Neural cell (in vitro differentiated cells): ENCODE measurements at regions not wholly inside any gene's neighbourhood (a gene's known extent, or its start where the extent isn't known, plus 50 kb on each side); places are given as distances from the start of the nearest gene placed in this dataset.
"Not testable (repeated sequence)": the region's sequence is repeated elsewhere in the genome, so short reads cannot be mapped to it uniquely, and the experiment has no call there.

Source experiments
- H2AFZ ChIP-seq: fragments of 200-600, 300-800 bp; sonication (generic), shearing (Covaris generic); 2 replicates; pipeline ENCODE4 v1.6.0; 2014; ENCODE audit warnings: low read depth, mild to moderate bottlenecking, antibody characterized with exemption, low read length, moderate library complexity
- H3F3A ChIP-seq: fragments of 200-600 bp; shearing (Covaris generic); 2 replicates; pipeline ENCODE4 v1.6.1; 2016; ENCODE audit warnings: mild to moderate bottlenecking, moderate library complexity, mixed read lengths, antibody characterized with exemption, low read length; ENCODE audit not compliant: insufficient read depth, poor library complexity, severe bottlenecking
- H3K27ac ChIP-seq: fragments of 200-600, 300-800 bp; sonication (generic), shearing (Covaris generic); 2 replicates; pipeline ENCODE4 v1.5.1; 2014; ENCODE audit warnings: mild to moderate bottlenecking, low read length, moderate library complexity
- H3K27me3 ChIP-seq: fragments of 300-800, 200-600 bp; sonication (generic), shearing (Covaris generic); 2 replicates; pipeline ENCODE4 v1.6.0; 2014; ENCODE audit warnings: mild to moderate bottlenecking, low read depth, low read length, moderate library complexity; ENCODE audit not compliant: insufficient read depth
- H3K36me3 ChIP-seq: fragments of 300-800, 200-600 bp; sonication (generic), shearing (Covaris generic); 2 replicates; pipeline ENCODE4 v1.5.1; 2014; ENCODE audit warnings: mild to moderate bottlenecking, antibody characterized with exemption, low read length, moderate library complexity; ENCODE audit not compliant: insufficient read depth
- H3K4me2 ChIP-seq: fragments of 300-800, 200-600 bp; sonication (generic), shearing (Covaris generic); 2 replicates; pipeline ENCODE4 v1.6.0; 2014; ENCODE audit warnings: mild to moderate bottlenecking, low read length
- H3K4me3 ChIP-seq: fragments of 300-800, 200-600 bp; sonication (generic), shearing (Covaris generic); 2 replicates; pipeline ENCODE4 v1.5.1; 2014; ENCODE audit warnings: mild to moderate bottlenecking, low read length, moderate library complexity
- H3K79me2 ChIP-seq: fragments of 200-600 bp; shearing (Covaris generic); replicated peaks from 2 replicates; pipeline ENCODE4 v1.6.0; 2014; ENCODE audit warnings: mild to moderate bottlenecking, low read length, moderate library complexity; ENCODE audit not compliant: insufficient read depth
- H3K9ac ChIP-seq: fragments of 300-800, 200-600 bp; sonication (generic), shearing (Covaris generic); 2 replicates; pipeline ENCODE4 v1.6.1; 2016; ENCODE audit warnings: mild to moderate bottlenecking, low read length, mixed read lengths
- H3K9me2 ChIP-seq: fragments of 200-600 bp; shearing (Covaris generic); 2 replicates; pipeline ENCODE4 v1.6.1; 2016; ENCODE audit warnings: mild to moderate bottlenecking, low read length, mixed read lengths; ENCODE audit not compliant: insufficient read depth
- H3K9me3 ChIP-seq: fragments of 200-600, 300-800 bp; sonication (generic), shearing (Covaris generic); 2 replicates; pipeline ENCODE4 v1.6.1; 2016; ENCODE audit warnings: mild to moderate bottlenecking, mixed run types, low read length, moderate library complexity, mixed read lengths
- H4K20me1 ChIP-seq: fragments of 200-600 bp; shearing (Covaris generic); 2 replicates; pipeline ENCODE4 v1.6.1; 2016; ENCODE audit warnings: mild to moderate bottlenecking, mixed run types; ENCODE audit not compliant: insufficient read depth
- EP300 ChIP-seq: fragments of 450-650 bp; conservative IDR thresholded peaks from 2 replicates; pipeline ENCODE4 v1.6.1; 2014; ENCODE audit warnings: antibody characterized with exemption, mild to moderate bottlenecking, moderate library complexity; ENCODE audit not compliant: poor library complexity, severe bottlenecking
- EZH2 ChIP-seq: fragments of 200-600, 300-800 bp; shearing (Covaris generic), sonication (generic); IDR thresholded peaks from 2 replicates; pipeline ENCODE4 v1.6.1; 2014; ENCODE audit warnings: antibody characterized with exemption, low read length, borderline replicate concordance, mild to moderate bottlenecking; ENCODE audit not compliant: insufficient read depth, poor library complexity, severe bottlenecking
- MXI1 ChIP-seq: fragments of 450-650 bp; conservative IDR thresholded peaks from 2 replicates; pipeline ENCODE4 v1.6.1; 2014; ENCODE audit warnings: antibody characterized with exemption, mild to moderate bottlenecking; ENCODE audit not compliant: poor library complexity, severe bottlenecking
- POLR2AphosphoS5 ChIP-seq: IDR thresholded peaks from 2 replicates; pipeline ENCODE4 v1.6.1; 2012
- RAD21 ChIP-seq: fragments of 450-650 bp; conservative IDR thresholded peaks from 2 replicates; pipeline ENCODE4 v1.6.1; 2014; ENCODE audit warnings: antibody characterized with exemption, mild to moderate bottlenecking, moderate library complexity
- SMC3 ChIP-seq: fragments of 450-650 bp; conservative IDR thresholded peaks from 2 replicates; pipeline ENCODE4 v1.6.1; 2014; ENCODE audit warnings: antibody characterized with exemption, mild to moderate bottlenecking, moderate library complexity; ENCODE audit not compliant: poor library complexity
- TAF1 ChIP-seq: IDR thresholded peaks from 2 replicates; pipeline ENCODE4 v1.6.1; 2012; ENCODE audit warnings: low read depth
- TF ChIP-seq, protein P1 (sequence below): IDR thresholded peaks from 2 replicates; pipeline ENCODE4 v1.6.1; 2012; ENCODE audit warnings: borderline replicate concordance
- TF ChIP-seq, protein P2 (sequence below): fragments of 450-650 bp; IDR thresholded peaks from 2 replicates; pipeline ENCODE4 v1.5.1; 2014; ENCODE audit warnings: antibody characterized with exemption, mild to moderate bottlenecking, moderate library complexity; ENCODE audit not compliant: poor library complexity, severe bottlenecking

DNA sequence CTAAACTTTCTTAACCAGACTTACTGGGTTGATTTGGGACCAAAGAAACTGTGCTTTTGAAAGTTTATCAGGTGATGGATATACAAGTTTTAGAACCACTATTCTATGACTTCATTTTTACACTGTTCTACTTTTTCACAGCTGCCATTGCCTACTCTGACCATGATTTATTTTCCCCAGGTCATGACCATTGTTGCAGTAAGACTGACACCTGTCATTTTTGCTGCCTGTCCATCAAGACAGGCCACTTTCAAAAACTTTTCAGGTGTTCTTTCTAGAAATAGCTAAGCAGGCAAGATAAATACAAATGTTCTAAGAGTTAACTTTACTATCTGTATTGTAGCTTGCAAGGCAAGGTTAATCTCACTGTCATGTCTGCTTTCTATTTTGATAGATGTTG, 147.9 kb upstream of the SEMA3C start:
- Histone ChIP-seq H3K27ac (no peak overlapping the region), H3K4me3 (no peak overlapping the region), H3K79me2 (no peaks in the 10 kb centered on the region), H3K9me2 (no peaks in the 10 kb centered on the region), H3K9ac (no peak overlapping the region), H2AFZ (no peak overlapping the region), H3K27me3 (no peaks in the 10 kb centered on the region), H3K9me3 (no peaks in the 10 kb centered on the region), H3K4me2 (no peak overlapping the region), H3K36me3 (no peaks in the 10 kb centered on the region), H4K20me1 (no peaks in the 10 kb centered on the region), H3F3A (no peaks in the 10 kb centered on the region)
- TF ChIP-seq POLR2AphosphoS5 (no peak), RAD21 (no peak), SMC3 (no peak), EP300 (no peak), MXI1 (no peak), EZH2 (no peak), TAF1 (no peak)
- TF ChIP-seq, protein P1, sequence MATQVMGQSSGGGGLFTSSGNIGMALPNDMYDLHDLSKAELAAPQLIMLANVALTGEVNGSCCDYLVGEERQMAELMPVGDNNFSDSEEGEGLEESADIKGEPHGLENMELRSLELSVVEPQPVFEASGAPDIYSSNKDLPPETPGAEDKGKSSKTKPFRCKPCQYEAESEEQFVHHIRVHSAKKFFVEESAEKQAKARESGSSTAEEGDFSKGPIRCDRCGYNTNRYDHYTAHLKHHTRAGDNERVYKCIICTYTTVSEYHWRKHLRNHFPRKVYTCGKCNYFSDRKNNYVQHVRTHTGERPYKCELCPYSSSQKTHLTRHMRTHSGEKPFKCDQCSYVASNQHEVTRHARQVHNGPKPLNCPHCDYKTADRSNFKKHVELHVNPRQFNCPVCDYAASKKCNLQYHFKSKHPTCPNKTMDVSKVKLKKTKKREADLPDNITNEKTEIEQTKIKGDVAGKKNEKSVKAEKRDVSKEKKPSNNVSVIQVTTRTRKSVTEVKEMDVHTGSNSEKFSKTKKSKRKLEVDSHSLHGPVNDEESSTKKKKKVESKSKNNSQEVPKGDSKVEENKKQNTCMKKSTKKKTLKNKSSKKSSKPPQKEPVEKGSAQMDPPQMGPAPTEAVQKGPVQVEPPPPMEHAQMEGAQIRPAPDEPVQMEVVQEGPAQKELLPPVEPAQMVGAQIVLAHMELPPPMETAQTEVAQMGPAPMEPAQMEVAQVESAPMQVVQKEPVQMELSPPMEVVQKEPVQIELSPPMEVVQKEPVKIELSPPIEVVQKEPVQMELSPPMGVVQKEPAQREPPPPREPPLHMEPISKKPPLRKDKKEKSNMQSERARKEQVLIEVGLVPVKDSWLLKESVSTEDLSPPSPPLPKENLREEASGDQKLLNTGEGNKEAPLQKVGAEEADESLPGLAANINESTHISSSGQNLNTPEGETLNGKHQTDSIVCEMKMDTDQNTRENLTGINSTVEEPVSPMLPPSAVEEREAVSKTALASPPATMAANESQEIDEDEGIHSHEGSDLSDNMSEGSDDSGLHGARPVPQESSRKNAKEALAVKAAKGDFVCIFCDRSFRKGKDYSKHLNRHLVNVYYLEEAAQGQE: no peak
- TF ChIP-seq, protein P2, sequence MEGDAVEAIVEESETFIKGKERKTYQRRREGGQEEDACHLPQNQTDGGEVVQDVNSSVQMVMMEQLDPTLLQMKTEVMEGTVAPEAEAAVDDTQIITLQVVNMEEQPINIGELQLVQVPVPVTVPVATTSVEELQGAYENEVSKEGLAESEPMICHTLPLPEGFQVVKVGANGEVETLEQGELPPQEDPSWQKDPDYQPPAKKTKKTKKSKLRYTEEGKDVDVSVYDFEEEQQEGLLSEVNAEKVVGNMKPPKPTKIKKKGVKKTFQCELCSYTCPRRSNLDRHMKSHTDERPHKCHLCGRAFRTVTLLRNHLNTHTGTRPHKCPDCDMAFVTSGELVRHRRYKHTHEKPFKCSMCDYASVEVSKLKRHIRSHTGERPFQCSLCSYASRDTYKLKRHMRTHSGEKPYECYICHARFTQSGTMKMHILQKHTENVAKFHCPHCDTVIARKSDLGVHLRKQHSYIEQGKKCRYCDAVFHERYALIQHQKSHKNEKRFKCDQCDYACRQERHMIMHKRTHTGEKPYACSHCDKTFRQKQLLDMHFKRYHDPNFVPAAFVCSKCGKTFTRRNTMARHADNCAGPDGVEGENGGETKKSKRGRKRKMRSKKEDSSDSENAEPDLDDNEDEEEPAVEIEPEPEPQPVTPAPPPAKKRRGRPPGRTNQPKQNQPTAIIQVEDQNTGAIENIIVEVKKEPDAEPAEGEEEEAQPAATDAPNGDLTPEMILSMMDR: no peak

DNA sequence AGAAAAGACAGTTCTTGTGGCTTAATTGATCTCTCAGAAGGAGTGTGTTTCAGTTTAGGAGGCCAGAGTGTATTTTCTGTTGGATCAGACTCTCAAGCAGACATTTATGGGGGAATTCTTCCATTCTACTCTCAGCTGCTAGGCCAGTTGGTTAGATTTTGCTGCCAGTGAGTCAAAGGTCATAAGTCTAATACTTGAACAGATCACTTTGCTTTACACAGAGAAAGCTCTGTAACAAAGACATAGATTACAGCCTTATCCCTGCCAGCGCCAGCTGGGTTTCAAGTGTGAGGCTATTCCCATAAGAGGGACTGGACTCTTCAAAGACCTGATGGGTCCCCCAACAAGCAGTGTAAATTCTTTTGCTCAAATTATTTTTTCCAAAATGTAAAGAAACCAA, 145.6 kb upstream of the SEMA3C start:
- Histone ChIP-seq H3K27ac (no peak overlapping the region), H3K36me3 (no peaks in the 10 kb centered on the region), H3K9ac (no peak overlapping the region), H4K20me1 (no peaks in the 10 kb centered on the region), H3K9me3 (no peaks in the 10 kb centered on the region), H3K9me2 (no peaks in the 10 kb centered on the region), H3K79me2 (no peaks in the 10 kb centered on the region), H3K4me2 (no peak overlapping the region), H2AFZ (no peak overlapping the region), H3K27me3 (no peaks in the 10 kb centered on the region), H3K4me3 (no peak overlapping the region), H3F3A (no peaks in the 10 kb centered on the region)
- no peak for TF ChIP-seq TAF1
- no peak for TF ChIP-seq RAD21
- TF ChIP-seq EP300: no peak
- TF ChIP-seq SMC3: no peak

DNA sequence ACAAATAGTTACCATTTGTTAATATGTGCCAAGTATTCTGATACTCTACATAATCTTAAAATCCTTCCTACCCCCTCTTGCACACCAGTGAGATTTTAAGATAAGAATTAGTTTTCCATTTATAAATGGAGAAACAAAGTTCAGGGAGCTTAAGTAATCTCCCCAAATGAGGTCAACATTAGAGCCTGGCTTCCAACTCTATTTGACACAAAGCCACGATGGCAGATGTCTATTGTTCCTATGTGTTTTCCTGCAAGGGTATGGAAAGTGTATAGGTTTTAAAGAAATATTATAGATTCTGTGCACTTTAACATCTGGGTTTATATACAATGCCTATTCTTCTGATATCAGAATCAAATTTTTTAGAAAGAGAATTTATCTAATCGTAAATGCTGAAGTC, 143.9 kb upstream of the SEMA3C start:
- Histone ChIP-seq H3K4me3 (no peak overlapping the region), H3K79me2 (no peaks in the 10 kb centered on the region), H3K9me2 (no peaks in the 10 kb centered on the region), H3K4me2 (no peak overlapping the region), H3F3A (no peaks in the 10 kb centered on the region), H3K9ac (no peak overlapping the region), H2AFZ (no peak overlapping the region), H3K27me3 (no peaks in the 10 kb centered on the region), H4K20me1 (no peaks in the 10 kb centered on the region), H3K9me3 (no peaks in the 10 kb centered on the region), H3K36me3 (no peaks in the 10 kb centered on the region), H3K27ac (no peak overlapping the region)
- TF ChIP-seq EP300: no peak
- no peak for TF ChIP-seq TAF1

DNA sequence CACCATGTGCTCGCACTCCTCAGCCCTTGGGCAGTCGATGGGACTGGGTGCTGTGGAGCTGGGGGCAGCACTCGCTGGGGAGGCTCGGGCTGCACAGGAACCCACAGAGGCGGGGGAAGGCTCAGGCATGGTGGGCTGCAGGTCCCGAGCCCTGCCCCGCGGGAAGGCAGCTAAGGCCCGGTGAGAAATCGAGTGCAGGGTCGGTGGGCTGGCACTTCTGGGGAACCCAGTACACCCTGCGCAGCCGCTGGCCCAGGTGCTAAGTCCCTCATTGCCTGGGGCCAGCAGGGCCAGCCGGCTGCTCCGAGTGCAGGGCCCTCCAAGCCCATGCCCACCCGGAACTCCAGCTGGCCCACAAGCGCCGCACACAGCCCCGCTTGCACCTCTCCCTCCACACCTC, 138.6 kb upstream of the SEMA3C start:
- H4K20me1 ChIP-seq, H3K27ac ChIP-seq, H3F3A ChIP-seq, H3K36me3 ChIP-seq, H3K9me2 ChIP-seq, H3K27me3 ChIP-seq, H3K4me3 ChIP-seq, H3K4me2 ChIP-seq, H3K9me3 ChIP-seq, H3K79me2 ChIP-seq, H3K9ac ChIP-seq, H2AFZ ChIP-seq: not testable (repeated sequence)
